PFSK-1 (cell line): ENCODE measurements at regions not wholly inside any gene's neighbourhood (a gene's known extent, or its start where the extent isn't known, plus 50 kb on each side); places are given as distances from the start of the nearest gene placed in this dataset.

Experiments used
- POLR2AphosphoS5 ChIP-seq: IDR thresholded peaks from 2 replicates; pipeline ENCODE4 v1.6.1; 2012; ENCODE audit warnings: low read depth, mild to moderate bottlenecking, control low read depth, low read length, moderate library complexity
- TF ChIP-seq, protein P1 (sequence below), 2 experiments: IDR thresholded peaks; 2 replicates each; pipeline versions ENCODE4 v1.6.1 to v1.8.0; 2011 to 2012; ENCODE audit warnings: low read depth in 2 of 2, low read length in 2 of 2, control low read depth in 1 of 2, inconsistent platforms in 1 of 2, mild to moderate bottlenecking in 1 of 2, moderate library complexity in 1 of 2; ENCODE audit not compliant: insufficient read depth in 1 of 2

DNA sequence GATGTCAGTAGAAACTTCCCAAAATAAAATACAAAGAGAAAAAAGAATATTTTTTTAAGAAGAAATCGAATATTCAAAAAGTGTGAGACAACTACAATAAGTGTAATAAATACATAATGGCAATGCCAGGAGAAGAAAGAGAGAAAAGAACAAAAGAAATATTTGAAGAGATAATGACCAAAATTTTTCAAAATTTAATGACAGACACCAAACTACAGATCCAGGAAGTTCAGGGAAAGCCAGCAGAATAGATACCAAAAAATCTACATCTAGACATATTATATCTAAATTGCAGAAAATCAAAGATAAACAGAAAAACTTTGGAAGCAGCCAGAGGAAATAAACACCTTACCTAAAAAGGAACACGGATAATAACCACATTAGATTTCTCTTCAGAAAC, 66.8 kb upstream of the CDK1 start:
- no peak for TF ChIP-seq POLR2AphosphoS5
- TF ChIP-seq, protein P1, sequence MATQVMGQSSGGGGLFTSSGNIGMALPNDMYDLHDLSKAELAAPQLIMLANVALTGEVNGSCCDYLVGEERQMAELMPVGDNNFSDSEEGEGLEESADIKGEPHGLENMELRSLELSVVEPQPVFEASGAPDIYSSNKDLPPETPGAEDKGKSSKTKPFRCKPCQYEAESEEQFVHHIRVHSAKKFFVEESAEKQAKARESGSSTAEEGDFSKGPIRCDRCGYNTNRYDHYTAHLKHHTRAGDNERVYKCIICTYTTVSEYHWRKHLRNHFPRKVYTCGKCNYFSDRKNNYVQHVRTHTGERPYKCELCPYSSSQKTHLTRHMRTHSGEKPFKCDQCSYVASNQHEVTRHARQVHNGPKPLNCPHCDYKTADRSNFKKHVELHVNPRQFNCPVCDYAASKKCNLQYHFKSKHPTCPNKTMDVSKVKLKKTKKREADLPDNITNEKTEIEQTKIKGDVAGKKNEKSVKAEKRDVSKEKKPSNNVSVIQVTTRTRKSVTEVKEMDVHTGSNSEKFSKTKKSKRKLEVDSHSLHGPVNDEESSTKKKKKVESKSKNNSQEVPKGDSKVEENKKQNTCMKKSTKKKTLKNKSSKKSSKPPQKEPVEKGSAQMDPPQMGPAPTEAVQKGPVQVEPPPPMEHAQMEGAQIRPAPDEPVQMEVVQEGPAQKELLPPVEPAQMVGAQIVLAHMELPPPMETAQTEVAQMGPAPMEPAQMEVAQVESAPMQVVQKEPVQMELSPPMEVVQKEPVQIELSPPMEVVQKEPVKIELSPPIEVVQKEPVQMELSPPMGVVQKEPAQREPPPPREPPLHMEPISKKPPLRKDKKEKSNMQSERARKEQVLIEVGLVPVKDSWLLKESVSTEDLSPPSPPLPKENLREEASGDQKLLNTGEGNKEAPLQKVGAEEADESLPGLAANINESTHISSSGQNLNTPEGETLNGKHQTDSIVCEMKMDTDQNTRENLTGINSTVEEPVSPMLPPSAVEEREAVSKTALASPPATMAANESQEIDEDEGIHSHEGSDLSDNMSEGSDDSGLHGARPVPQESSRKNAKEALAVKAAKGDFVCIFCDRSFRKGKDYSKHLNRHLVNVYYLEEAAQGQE (IDR thresholded peaks at IDR 0.05; ENCODE audit: insufficient read depth in 1 of 2, low read depth in 2 of 2, low read length in 2 of 2) = no peak
